ENCODE measurements at regions not wholly inside any gene's neighbourhood (a gene's known extent, or its start where the extent isn't known, plus 50 kb on each side); places are given as distances from the start of the nearest gene placed in this dataset.

- no peak for TF ChIP-seq POLR2A (IDR thresholded peaks at IDR 0.05)
- TF ChIP-seq CTCF (IDR thresholded peaks at IDR 0.05) = no peak
Measured at GRCh38 chr2:129866391-129866790, 113.1 kb upstream of the RAB6C start.

Data from right lobe of liver (tissue), 4 donors.